PC-9 (cell line): ENCODE measurements at regions not wholly inside any gene's neighbourhood (a gene's known extent, or its start where the extent isn't known, plus 50 kb on each side); places are given as distances from the start of the nearest gene placed in this dataset.

Experiments
- BruUV-seq: library from RNA; stranded (reverse); fragments of 400-500 nt; replicated peaks from 2 replicates; lab custom pipeline; 2021; lab: Mats Ljungman, UMichigan
- CTCF ChIA-PET: fragments of 300-600 bp; sonication (Branson Sonifier 250); formaldehyde crosslinking; loops from one replicate; lab custom pipeline; 2022; ENCODE audit warnings: antibody characterized with exemption; lab: Charles Lee
- POLR2A ChIA-PET: fragments of 300-600 bp; sonication (Branson Sonifier 250); formaldehyde crosslinking; loops from one replicate; lab custom pipeline; 2022; ENCODE audit warnings: antibody characterized with exemption; ENCODE audit not compliant: unreplicated experiment; lab: Charles Lee
- DNase-seq, 2 experiments: peaks; one replicate each; pipeline versions ENCODE4 v3.0.0 to v3.0.0-alpha.2; 2015 to 2022; ENCODE audit warnings: mixed read lengths in 1 of 2
- H2AFZ ChIP-seq: fragments of 200-600 bp; sonication (generic); 2 replicates; pipeline ENCODE4 v1.8.1; 2017; ENCODE audit warnings: antibody characterized with exemption
- H3F3A ChIP-seq: fragments of 200-600 bp; sonication (generic); 2 replicates; pipeline ENCODE4 v1.8.1; 2017; ENCODE audit warnings: antibody characterized with exemption, mild to moderate bottlenecking, low read depth; ENCODE audit not compliant: insufficient read depth
- H3K27ac ChIP-seq: fragments of 200-600 bp; sonication (generic); 2 replicates; pipeline ENCODE4 v1.6.1; 2016; ENCODE audit warnings: mixed run types
- H3K27me3 ChIP-seq: fragments of 200-600 bp; sonication (generic); 2 replicates; pipeline ENCODE4 v1.6.1; 2016; ENCODE audit warnings: low read depth, mixed run types; ENCODE audit not compliant: insufficient read depth
- H3K36me3 ChIP-seq: fragments of 200-600 bp; sonication (generic); 2 replicates; pipeline ENCODE4 v1.6.1; 2016; ENCODE audit warnings: low read depth, mixed run types
- H3K4me1 ChIP-seq: fragments of 200-600 bp; sonication (generic); replicated peaks from 2 replicates; pipeline ENCODE4 v1.6.1; 2016; ENCODE audit warnings: mixed run types; ENCODE audit not compliant: insufficient read depth
- H3K4me2 ChIP-seq: fragments of 200-600 bp; sonication (generic); 2 replicates; pipeline ENCODE4 v1.6.1; 2017; ENCODE audit warnings: mixed run types
- H3K4me3 ChIP-seq: fragments of 200-600 bp; sonication (generic); 2 replicates; pipeline ENCODE4 v1.6.1; 2016; ENCODE audit warnings: mixed run types
- H3K79me2 ChIP-seq: fragments of 200-600 bp; sonication (generic); 2 replicates; pipeline ENCODE4 v1.6.1; 2017; ENCODE audit warnings: low read depth, mixed run types
- H3K9me2 ChIP-seq: fragments of 200-600 bp; sonication (generic); 2 replicates; pipeline ENCODE4 v1.8.1; 2017; ENCODE audit warnings: mild to moderate bottlenecking; ENCODE audit not compliant: insufficient read depth
- H3K9me3 ChIP-seq: fragments of 200-600 bp; sonication (generic); 2 replicates; pipeline ENCODE4 v1.8.1; 2016; ENCODE audit warnings: low read depth; ENCODE audit not compliant: insufficient read depth
- H4K20me1 ChIP-seq: fragments of 200-600 bp; sonication (generic); 2 replicates; pipeline ENCODE4 v1.8.1; 2017; ENCODE audit not compliant: insufficient read depth
- CTCF ChIP-seq: fragments of 200-600 bp; sonication (generic); conservative IDR thresholded peaks from 2 replicates; pipeline ENCODE4 v1.6.1; 2017; ENCODE audit warnings: mixed run types, antibody characterized with exemption, mild to moderate bottlenecking, moderate library complexity
- EZH2 ChIP-seq: fragments of 200-600 bp; sonication (generic); IDR thresholded peaks from 2 replicates; pipeline ENCODE4 v1.8.0; 2017; ENCODE audit warnings: antibody characterized with exemption, low read depth
- intact Hi-C: fragments of 100-400 bp; cut with micrococcal nuclease; formaldehyde crosslinking; loops from one replicate; pipeline ENCODE4 v1.10.0; 2022; ENCODE audit not compliant: unreplicated experiment

DNA sequence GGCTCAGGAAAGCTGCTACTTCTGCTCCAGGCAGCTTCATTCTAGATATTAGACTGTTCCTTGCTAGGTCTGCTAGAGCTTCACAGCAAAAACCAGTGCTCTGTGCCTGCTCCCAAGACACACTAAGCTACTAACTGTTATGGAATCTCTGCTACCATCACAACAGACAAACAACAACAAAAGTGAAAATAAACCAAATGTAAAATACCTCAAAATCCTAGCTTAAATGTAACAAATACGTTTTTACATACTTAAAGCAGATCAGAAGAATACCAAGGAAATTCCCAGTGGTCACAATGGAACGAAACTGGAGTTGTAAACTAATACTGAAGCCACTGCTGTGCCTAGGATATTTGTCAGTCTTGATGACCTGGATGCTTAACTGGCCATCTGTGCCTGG lies 84.6 kb upstream of the EZR start:
- DNase-seq = no peak
- Histone ChIP-seq H3K4me2 (no peak overlapping the region), H3K4me3 (no peak overlapping the region), H3K9me3 (peaks cover 26% of the 10 kb centered on the region), H3K4me1 (no peaks in the 10 kb centered on the region), H3K36me3 (no peaks in the 10 kb centered on the region), H3K9me2 (no peaks in the 10 kb centered on the region), H4K20me1 (no peaks in the 10 kb centered on the region), H3K79me2 (no peaks in the 10 kb centered on the region), H3F3A (no peaks in the 10 kb centered on the region), H3K27me3 (no peaks in the 10 kb centered on the region), H2AFZ (no peak overlapping the region), H3K27ac (no peak overlapping the region)
- TF ChIP-seq CTCF (no peak), EZH2 (no peak)
- intact Hi-C loops = no loop called here
- BruUV-seq = no TSS peak
- ChIA-PET POLR2A (no interaction called here), CTCF (no interaction called here)

DNA sequence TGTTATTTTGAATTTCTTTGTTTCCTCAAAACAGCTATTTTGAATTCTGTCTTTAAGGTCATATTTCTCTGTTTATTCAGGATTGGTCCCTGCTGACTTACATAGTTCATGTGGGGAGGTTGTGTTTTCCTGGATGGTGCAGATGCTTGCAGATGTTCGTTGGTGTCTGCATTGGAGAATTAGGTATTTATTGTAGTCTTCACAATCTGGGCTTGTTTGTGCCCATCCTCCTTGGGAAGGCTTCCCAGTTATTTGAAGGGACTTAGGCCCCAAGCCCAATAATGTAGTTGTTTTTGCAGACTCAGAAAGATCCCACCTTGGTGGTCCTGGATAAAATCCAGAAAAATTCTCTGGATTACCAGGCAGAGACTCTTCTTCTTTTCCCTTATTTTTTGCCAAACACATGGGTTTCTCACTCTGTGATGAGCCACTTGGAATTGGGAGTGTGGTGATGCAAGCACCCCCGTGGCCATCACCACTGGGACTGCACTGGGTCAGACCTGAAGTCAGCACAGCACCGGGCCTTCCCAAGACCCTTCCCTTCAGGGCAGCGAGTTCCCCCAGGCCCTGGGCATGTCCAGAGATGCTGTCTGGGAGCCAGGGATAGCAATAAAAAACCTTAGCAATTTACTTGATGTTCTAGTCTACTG lies 81.6 kb upstream of the EZR start:
- Histone ChIP-seq H4K20me1 (no peaks in the 10 kb centered on the region), H3K36me3 (no peaks in the 10 kb centered on the region), H2AFZ (no peak overlapping the region), H3F3A (no peaks in the 10 kb centered on the region), H3K4me2 (no peak overlapping the region), H3K4me1 (no peaks in the 10 kb centered on the region), H3K27me3 (no peaks in the 10 kb centered on the region), H3K9me3 (peaks cover 17% of the 10 kb centered on the region), H3K4me3 (no peak overlapping the region), H3K9me2 (no peaks in the 10 kb centered on the region), H3K79me2 (no peaks in the 10 kb centered on the region), H3K27ac (no peak overlapping the region)
- DNase-seq = no peak
- TF ChIP-seq CTCF = no peak
- TF ChIP-seq EZH2 = no peak
- ChIA-PET CTCF (no interaction called here), POLR2A (no interaction called here)
- no TSS peak for BruUV-seq
- intact Hi-C loops = no loop called here

- DNase-seq = no peak
- intact Hi-C loops = no loop called here
- Histone ChIP-seq H3K9me2 (no peaks in the 10 kb centered on the region), H4K20me1 (no peaks in the 10 kb centered on the region), H2AFZ (no peak overlapping the region), H3K4me1 (peaks cover 16% of the 10 kb centered on the region), H3F3A (peaks cover 12% of the 10 kb centered on the region; the same call in 1 of the 2 replicates), H3K27me3 (no peaks in the 10 kb centered on the region), H3K4me2 (no peak overlapping the region), H3K79me2 (no peaks in the 10 kb centered on the region), H3K9me3 (no peaks in the 10 kb centered on the region), H3K4me3 (no peak overlapping the region), H3K36me3 (no peaks in the 10 kb centered on the region), H3K27ac (no peak overlapping the region)
- POLR2A ChIA-PET = no interaction called here
- BruUV-seq = no TSS peak
- CTCF ChIA-PET = no interaction called here
- TF ChIP-seq EZH2 (no peak), CTCF (no peak)
Observed at GRCh38 chr6:158897236-158897635, 78.1 kb upstream of the EZR start.
